ENCODE measurements at regions not wholly inside any gene's neighbourhood (a gene's known extent, or its start where the extent isn't known, plus 50 kb on each side); places are given as distances from the start of the nearest gene placed in this dataset.

DNA sequence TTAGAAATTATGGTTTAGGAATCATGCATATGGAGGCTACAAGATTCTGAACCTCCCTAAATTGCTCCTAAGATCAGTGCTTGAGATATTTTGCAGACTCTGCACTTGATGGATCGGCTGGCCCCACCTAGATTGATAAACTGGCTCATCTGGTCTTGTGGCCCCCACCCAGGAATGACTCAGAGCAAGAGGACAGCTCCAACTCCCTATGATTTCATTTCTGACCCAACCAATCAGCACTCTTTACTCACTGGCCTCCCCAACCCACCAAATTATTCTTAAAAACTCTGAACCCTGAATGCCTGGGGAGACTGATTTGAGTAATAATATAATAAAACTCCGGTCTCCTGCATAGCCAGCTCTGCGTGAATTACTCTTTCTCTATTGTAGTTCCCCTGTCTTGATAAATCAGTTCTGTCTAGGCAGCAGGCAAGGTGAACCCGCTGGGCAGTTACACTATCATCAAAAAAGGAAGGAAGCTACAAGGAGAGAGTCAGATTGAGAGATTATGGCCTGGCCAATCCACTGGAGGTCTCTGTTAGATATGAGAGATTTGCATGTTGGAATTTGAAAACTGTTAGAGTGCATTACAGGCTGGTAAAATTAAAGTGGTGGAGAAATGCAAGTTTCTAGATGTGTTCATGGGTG is 245.8 kb downstream of the CSNK2A3 start:
- no peak for TF ChIP-seq ZNF384 (IDR thresholded peaks at IDR 0.05)
- DNase-seq (ENCODE audit: extremely low spot score): no peak
- ChIA-PET CTCF (no interaction called here), POLR2A (no interaction called here)

GRCh38 chr11:11105361-11105760 is 247.5 kb upstream of the ZBED5 start:
- ChIA-PET CTCF (no interaction called here), POLR2A (no interaction called here)
- no peak for DNase-seq (ENCODE audit: extremely low spot score)
- TF ChIP-seq SUZ12 (IDR thresholded peaks at IDR 0.05): no peak
- no peak for TF ChIP-seq ELF4 (IDR thresholded peaks at IDR 0.05)
- TF ChIP-seq CTBP1 (IDR thresholded peaks at IDR 0.05; ENCODE audit: borderline replicate concordance): no peak
- no peak for TF ChIP-seq SP1 (IDR thresholded peaks at IDR 0.05)
- no peak for TF ChIP-seq ARNT (IDR thresholded peaks at IDR 0.05)
- no peak for TF ChIP-seq BHLHE40 (IDR thresholded peaks at IDR 0.05; ENCODE audit: borderline replicate concordance)
- no peak for TF ChIP-seq NFRKB (IDR thresholded peaks at IDR 0.05)
- no peak for TF ChIP-seq FOXK2 (IDR thresholded peaks at IDR 0.05)
- no peak for TF ChIP-seq ZNF384 (IDR thresholded peaks at IDR 0.05)
- TF ChIP-seq LEF1 (IDR thresholded peaks at IDR 0.05; ENCODE audit: borderline replicate concordance): no peak
- TF ChIP-seq HDGF (IDR thresholded peaks at IDR 0.05; ENCODE audit: borderline replicate concordance): no peak
- TF ChIP-seq, protein P1, sequence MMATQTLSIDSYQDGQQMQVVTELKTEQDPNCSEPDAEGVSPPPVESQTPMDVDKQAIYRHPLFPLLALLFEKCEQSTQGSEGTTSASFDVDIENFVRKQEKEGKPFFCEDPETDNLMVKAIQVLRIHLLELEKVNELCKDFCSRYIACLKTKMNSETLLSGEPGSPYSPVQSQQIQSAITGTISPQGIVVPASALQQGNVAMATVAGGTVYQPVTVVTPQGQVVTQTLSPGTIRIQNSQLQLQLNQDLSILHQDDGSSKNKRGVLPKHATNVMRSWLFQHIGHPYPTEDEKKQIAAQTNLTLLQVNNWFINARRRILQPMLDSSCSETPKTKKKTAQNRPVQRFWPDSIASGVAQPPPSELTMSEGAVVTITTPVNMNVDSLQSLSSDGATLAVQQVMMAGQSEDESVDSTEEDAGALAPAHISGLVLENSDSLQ (IDR thresholded peaks at IDR 0.05): no peak
- no peak for TF ChIP-seq FOXA1 (IDR thresholded peaks at IDR 0.05)
- no peak for TF ChIP-seq TARDBP (IDR thresholded peaks at IDR 0.05)
- no peak for TF ChIP-seq L3MBTL2 (conservative IDR thresholded peaks at IDR 0.05)

DNA sequence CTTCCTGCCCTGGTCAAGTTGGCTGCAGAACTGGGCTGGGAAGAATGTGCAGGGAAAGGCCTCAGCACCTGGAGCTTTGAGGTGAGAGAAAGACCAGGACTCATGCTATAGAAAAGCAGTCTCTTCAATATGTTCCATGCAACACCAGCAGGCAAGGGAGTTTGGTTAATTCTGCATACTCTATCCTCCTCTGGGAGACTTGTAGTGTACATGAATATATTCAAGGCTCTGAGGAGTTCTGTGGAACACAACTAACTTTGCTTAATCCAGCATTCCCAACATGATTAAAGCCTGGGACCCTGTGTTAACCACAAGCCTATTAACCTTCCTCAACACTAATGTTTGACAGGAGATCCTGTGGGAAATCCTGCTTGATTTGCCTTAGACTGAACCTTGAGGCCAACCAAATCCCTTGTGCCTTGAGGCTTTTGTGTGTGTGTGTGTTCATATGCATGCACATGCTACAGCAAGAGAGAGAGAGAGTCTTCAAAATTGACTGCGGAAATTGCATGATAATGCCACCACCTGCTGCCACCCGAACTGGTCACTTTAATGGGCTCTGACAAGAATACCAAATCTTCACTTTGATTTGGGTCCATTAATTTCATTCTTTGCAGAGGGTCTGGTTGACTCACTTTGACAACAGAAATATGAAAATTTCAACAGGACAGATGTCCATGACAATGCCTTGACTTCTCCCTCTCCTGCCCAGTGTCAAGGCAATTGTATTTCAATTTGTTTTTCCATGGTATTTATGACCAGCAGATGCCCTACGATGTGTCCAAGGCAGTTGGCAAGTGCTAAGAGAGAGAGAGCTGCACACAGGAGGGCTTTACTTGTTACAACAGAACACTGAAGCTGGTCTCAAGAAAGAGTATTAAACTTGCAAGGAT is 238.2 kb upstream of the ZBED5 start:
- TF ChIP-seq BHLHE40 (IDR thresholded peaks at IDR 0.05; ENCODE audit: borderline replicate concordance): no peak
- no peak for TF ChIP-seq NFRKB (IDR thresholded peaks at IDR 0.05)
- TF ChIP-seq ELF4 (IDR thresholded peaks at IDR 0.05): no peak
- no peak for TF ChIP-seq HDGF (IDR thresholded peaks at IDR 0.05; ENCODE audit: borderline replicate concordance)
- no peak for TF ChIP-seq SP1 (IDR thresholded peaks at IDR 0.05)
- TF ChIP-seq FOXK2 (IDR thresholded peaks at IDR 0.05): no peak
- TF ChIP-seq TARDBP (IDR thresholded peaks at IDR 0.05): no peak
- TF ChIP-seq ZNF384 (IDR thresholded peaks at IDR 0.05): no peak
- TF ChIP-seq L3MBTL2 (conservative IDR thresholded peaks at IDR 0.05): no peak
- no peak for DNase-seq (ENCODE audit: extremely low spot score)
- POLR2A ChIA-PET: no interaction called here
- CTCF ChIA-PET: no interaction called here

- DNase-seq (ENCODE audit: extremely low spot score): no peak
- TF ChIP-seq NFRKB (IDR thresholded peaks at IDR 0.05): no peak
- no peak for TF ChIP-seq SP1 (IDR thresholded peaks at IDR 0.05)
- no peak for TF ChIP-seq CTBP1 (IDR thresholded peaks at IDR 0.05; ENCODE audit: borderline replicate concordance)
- no peak for TF ChIP-seq L3MBTL2 (conservative IDR thresholded peaks at IDR 0.05)
- no peak for TF ChIP-seq FOXM1 (IDR thresholded peaks at IDR 0.05; ENCODE audit: borderline replicate concordance)
- no peak for TF ChIP-seq ARNT (IDR thresholded peaks at IDR 0.05)
- no peak for TF ChIP-seq SUZ12 (IDR thresholded peaks at IDR 0.05)
- no peak for TF ChIP-seq ZNF384 (IDR thresholded peaks at IDR 0.05)
- TF ChIP-seq FOXA1 (IDR thresholded peaks at IDR 0.05): no peak
- no peak for TF ChIP-seq TARDBP (IDR thresholded peaks at IDR 0.05)
- TF ChIP-seq BHLHE40 (IDR thresholded peaks at IDR 0.05; ENCODE audit: borderline replicate concordance): no peak
- TF ChIP-seq FOXK2 (IDR thresholded peaks at IDR 0.05): no peak
- CTCF ChIA-PET: no interaction called here
- POLR2A ChIA-PET: no interaction called here
Measured at GRCh38 chr11:11090495-11090894, 232.6 kb upstream of the ZBED5 start.

GRCh38 chr11:11089805-11090204 is 232.0 kb upstream of the ZBED5 start:
- no peak for TF ChIP-seq ARNT (IDR thresholded peaks at IDR 0.05)
- no peak for TF ChIP-seq FOXA1 (IDR thresholded peaks at IDR 0.05)
- no peak for TF ChIP-seq ZNF384 (IDR thresholded peaks at IDR 0.05)
- no peak for TF ChIP-seq LEF1 (IDR thresholded peaks at IDR 0.05; ENCODE audit: borderline replicate concordance)
- no peak for TF ChIP-seq SUZ12 (IDR thresholded peaks at IDR 0.05)
- TF ChIP-seq HDGF (IDR thresholded peaks at IDR 0.05; ENCODE audit: borderline replicate concordance): no peak
- TF ChIP-seq TARDBP (IDR thresholded peaks at IDR 0.05): no peak
- no peak for TF ChIP-seq BHLHE40 (IDR thresholded peaks at IDR 0.05; ENCODE audit: borderline replicate concordance)
- no peak for TF ChIP-seq NFRKB (IDR thresholded peaks at IDR 0.05)
- TF ChIP-seq ELF4 (IDR thresholded peaks at IDR 0.05): no peak
- TF ChIP-seq SP1 (IDR thresholded peaks at IDR 0.05): no peak
- no peak for TF ChIP-seq FOXM1 (IDR thresholded peaks at IDR 0.05; ENCODE audit: borderline replicate concordance)
- no peak for TF ChIP-seq CTBP1 (IDR thresholded peaks at IDR 0.05; ENCODE audit: borderline replicate concordance)
- TF ChIP-seq FOXK2 (IDR thresholded peaks at IDR 0.05): no peak
- no peak for TF ChIP-seq L3MBTL2 (conservative IDR thresholded peaks at IDR 0.05)
- TF ChIP-seq, protein P1 (IDR thresholded peaks at IDR 0.05): no peak
- DNase-seq (ENCODE audit: extremely low spot score): no peak
- CTCF ChIA-PET: no interaction called here
- POLR2A ChIA-PET: no interaction called here

- no peak for DNase-seq (ENCODE audit: extremely low spot score)
- TF ChIP-seq ARNT (IDR thresholded peaks at IDR 0.05) (no peak), ZNF384 (IDR thresholded peaks at IDR 0.05) (no peak), TARDBP (IDR thresholded peaks at IDR 0.05) (no peak)
- ChIA-PET POLR2A (no interaction called here), CTCF (interaction anchor here (0.5 kb wide), 1 partner anchor 247 kb away, joined by 3 read pairs; no protein-coding TSS in a partner anchor)
Measured at GRCh38 chr11:11086979-11087378, 229.1 kb upstream of the ZBED5 start.
